ENCODE measurements at regions not wholly inside any gene's neighbourhood (a gene's known extent, or its start where the extent isn't known, plus 50 kb on each side); places are given as distances from the start of the nearest gene placed in this dataset.

DNA sequence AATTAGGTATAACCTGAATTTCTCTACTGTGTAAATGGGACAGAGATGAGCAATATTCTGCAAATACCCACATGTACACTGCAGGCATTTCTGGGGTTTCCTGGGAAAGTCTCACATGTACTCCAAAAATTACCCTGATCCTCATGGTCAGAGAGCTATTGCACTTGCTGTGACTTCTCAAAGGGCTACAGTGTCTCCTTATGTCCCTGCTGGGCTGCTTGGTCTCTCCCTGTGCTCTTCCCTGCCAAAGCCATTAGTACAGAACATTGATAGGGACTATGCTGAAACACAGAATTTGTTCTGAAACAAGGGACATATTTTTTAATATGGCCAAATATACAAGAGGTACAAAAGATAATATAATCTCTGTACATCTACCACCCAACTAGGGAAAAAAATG is 924.4 kb upstream of the NXPH2 start:
- no peak for TF ChIP-seq CTCF (IDR thresholded peaks at IDR 0.05)
- no peak for TF ChIP-seq ZFX (IDR thresholded peaks at IDR 0.05; ENCODE audit: borderline replicate concordance)

All from 22Rv1 (cell line).